Parathyroid adenoma (tissue), 2 donors: ENCODE measurements at regions not wholly inside any gene's neighbourhood (a gene's known extent, or its start where the extent isn't known, plus 50 kb on each side); places are given as distances from the start of the nearest gene placed in this dataset.

ENCODE experiments used
- H2AFZ ChIP-seq: fragments of 300-600 bp; sonication (generic); one replicate; pipeline ENCODE4 v1.7.0; 2017; ENCODE audit warnings: antibody characterized with exemption, mild to moderate bottlenecking
- H3K27ac ChIP-seq: fragments of 300-600 bp; sonication (generic); one replicate; pipeline ENCODE4 v1.7.0; 2017
- H3K27me3 ChIP-seq: fragments of 300-600 bp; sonication (generic); one replicate; pipeline ENCODE4 v1.7.0; 2017; ENCODE audit warnings: low read length; ENCODE audit not compliant: control insufficient read depth, insufficient read depth
- H3K36me3 ChIP-seq: fragments of 300-600 bp; sonication (generic); one replicate; pipeline ENCODE4 v1.7.0; 2017; ENCODE audit warnings: low read length; ENCODE audit not compliant: control insufficient read depth, insufficient read depth
- H3K4me1 ChIP-seq: fragments of 300-600 bp; sonication (generic); one replicate; pipeline ENCODE4 v1.7.0; 2017; ENCODE audit warnings: control low read depth
- H3K4me2 ChIP-seq: fragments of 300-600 bp; sonication (generic); one replicate; pipeline ENCODE4 v1.7.0; 2017; ENCODE audit warnings: low read length
- H3K4me3 ChIP-seq: fragments of 300-600 bp; sonication (generic); one replicate; pipeline ENCODE4 v1.7.0; 2017; ENCODE audit warnings: low read depth, low read length
- H3K79me2 ChIP-seq: fragments of 300-600 bp; sonication (generic); one replicate; pipeline ENCODE4 v1.7.0; 2017; ENCODE audit warnings: control low read depth
- H3K9ac ChIP-seq: fragments of 300-600 bp; sonication (generic); one replicate; pipeline ENCODE4 v1.7.0; 2017; ENCODE audit warnings: mild to moderate bottlenecking
- H3K9me3 ChIP-seq: fragments of 300-600 bp; sonication (generic); one replicate; pipeline ENCODE4 v1.7.0; 2017; ENCODE audit warnings: low read length; ENCODE audit not compliant: control insufficient read depth
- TF ChIP-seq, protein P1 (sequence below): fragments of 300-600 bp; sonication (generic); IDR thresholded peaks from one replicate; pipeline ENCODE4 v1.7.0; 2017; ENCODE audit warnings: antibody characterized with exemption, mild to moderate bottlenecking
- donor health status: primary hyperparathyroidism.

DNA sequence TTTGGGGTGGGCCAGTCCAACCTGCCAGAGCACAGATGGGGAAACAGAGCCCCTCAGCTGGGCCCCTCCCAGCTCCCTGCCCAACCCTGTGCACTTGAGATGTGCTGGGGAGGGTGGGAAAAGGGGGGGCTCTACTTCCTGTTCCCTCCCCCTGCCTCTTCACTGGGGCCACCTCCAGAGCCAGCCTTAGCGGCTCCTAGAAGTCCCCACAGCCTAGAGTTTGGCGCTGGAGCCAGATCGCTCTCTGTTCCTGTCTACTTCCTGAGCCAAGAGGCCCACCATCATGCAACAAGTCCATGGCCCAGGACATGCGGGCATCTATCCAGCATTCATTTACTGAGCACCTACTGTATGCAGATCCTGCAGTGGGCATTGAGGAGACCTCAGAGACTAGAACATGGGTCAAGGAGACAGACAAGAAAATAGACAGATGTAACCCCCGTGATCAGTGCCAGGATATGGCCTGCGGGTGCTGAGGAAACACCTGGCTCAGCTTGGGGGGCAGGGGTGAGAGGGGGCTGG lies 144.1 kb downstream of the SYF2 start:
- TF ChIP-seq, protein P1, sequence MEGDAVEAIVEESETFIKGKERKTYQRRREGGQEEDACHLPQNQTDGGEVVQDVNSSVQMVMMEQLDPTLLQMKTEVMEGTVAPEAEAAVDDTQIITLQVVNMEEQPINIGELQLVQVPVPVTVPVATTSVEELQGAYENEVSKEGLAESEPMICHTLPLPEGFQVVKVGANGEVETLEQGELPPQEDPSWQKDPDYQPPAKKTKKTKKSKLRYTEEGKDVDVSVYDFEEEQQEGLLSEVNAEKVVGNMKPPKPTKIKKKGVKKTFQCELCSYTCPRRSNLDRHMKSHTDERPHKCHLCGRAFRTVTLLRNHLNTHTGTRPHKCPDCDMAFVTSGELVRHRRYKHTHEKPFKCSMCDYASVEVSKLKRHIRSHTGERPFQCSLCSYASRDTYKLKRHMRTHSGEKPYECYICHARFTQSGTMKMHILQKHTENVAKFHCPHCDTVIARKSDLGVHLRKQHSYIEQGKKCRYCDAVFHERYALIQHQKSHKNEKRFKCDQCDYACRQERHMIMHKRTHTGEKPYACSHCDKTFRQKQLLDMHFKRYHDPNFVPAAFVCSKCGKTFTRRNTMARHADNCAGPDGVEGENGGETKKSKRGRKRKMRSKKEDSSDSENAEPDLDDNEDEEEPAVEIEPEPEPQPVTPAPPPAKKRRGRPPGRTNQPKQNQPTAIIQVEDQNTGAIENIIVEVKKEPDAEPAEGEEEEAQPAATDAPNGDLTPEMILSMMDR, result no peak
- Histone ChIP-seq H2AFZ (no peak overlapping the region), H3K4me2 (no peak overlapping the region), H3K79me2 (no peaks in the 10 kb centered on the region), H3K4me3 (no peak overlapping the region), H3K4me1 (no peaks in the 10 kb centered on the region), H3K9me3 (no peaks in the 10 kb centered on the region), H3K27ac (no peak overlapping the region), H3K36me3 (no peaks in the 10 kb centered on the region), H3K27me3 (no peaks in the 10 kb centered on the region), H3K9ac (no peak overlapping the region)

DNA sequence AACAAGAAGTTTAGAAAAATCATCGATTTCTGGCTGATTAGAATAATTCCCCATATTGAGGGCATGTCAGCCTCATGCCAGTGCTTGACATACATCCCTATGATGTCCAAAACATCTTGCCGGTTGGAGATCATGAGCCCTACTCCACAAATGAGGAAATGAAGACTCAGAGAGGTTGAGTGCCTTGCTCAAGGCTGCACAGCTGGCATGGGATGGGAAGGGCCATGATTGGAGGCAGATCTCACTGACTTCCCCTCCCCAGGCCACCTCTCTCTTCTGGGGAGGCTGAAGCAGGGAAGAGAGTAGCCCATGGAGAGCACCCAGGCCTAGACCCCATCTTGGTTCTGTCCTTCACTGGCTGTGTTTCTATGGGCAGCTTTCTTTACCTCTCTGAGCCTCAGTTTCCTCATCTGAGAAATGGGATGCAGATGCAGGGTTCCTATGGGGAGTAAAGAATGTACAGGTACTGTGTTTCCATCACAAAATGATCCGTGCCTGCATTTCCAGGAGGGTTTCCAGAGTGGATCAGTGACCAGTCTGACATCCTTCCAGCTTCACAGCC lies 145.7 kb downstream of the SYF2 start:
- no peak overlapping the region for H3K4me2 ChIP-seq
- no peaks in the 10 kb centered on the region for H3K27me3 ChIP-seq
- no peaks in the 10 kb centered on the region for H3K9me3 ChIP-seq
- no peak overlapping the region for H3K9ac ChIP-seq
- H3K4me3 ChIP-seq, result no peak overlapping the region
- no peaks in the 10 kb centered on the region for H3K4me1 ChIP-seq
- H3K36me3 ChIP-seq, result no peaks in the 10 kb centered on the region
- no peak overlapping the region for H3K27ac ChIP-seq
- H3K79me2 ChIP-seq, result no peaks in the 10 kb centered on the region
- TF ChIP-seq, protein P1, result no peak
- no peak overlapping the region for H2AFZ ChIP-seq

DNA sequence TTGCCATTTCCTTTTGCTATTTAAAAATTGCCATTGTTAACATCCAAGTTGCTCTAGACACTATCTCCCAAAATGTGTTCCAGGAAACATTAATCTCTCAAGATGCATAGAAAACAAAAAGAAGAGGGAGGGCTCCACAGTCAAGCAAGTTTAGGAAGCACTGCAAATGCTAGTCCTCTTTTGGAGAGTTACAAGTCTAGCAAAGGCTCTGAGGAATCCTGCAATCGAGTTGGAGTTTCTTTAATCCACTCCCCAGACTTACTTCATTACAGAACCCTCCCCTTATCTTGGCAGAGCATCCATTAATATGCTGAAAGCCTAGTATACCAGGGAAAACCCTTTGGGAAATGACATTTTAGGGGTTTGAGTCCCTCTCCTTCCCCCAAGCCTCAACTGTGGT lies 147.9 kb downstream of the SYF2 start:
- no peak overlapping the region for H3K4me3 ChIP-seq
- H3K9me3 ChIP-seq, result no peaks in the 10 kb centered on the region
- no peak overlapping the region for H3K27ac ChIP-seq
- no peak overlapping the region for H3K4me2 ChIP-seq
- no peaks in the 10 kb centered on the region for H3K36me3 ChIP-seq
- no peak overlapping the region for H3K9ac ChIP-seq
- H3K27me3 ChIP-seq, result no peaks in the 10 kb centered on the region
- H2AFZ ChIP-seq, result no peak overlapping the region
- no peaks in the 10 kb centered on the region for H3K79me2 ChIP-seq
- TF ChIP-seq, protein P1, result no peak
- H3K4me1 ChIP-seq, result no peaks in the 10 kb centered on the region

DNA sequence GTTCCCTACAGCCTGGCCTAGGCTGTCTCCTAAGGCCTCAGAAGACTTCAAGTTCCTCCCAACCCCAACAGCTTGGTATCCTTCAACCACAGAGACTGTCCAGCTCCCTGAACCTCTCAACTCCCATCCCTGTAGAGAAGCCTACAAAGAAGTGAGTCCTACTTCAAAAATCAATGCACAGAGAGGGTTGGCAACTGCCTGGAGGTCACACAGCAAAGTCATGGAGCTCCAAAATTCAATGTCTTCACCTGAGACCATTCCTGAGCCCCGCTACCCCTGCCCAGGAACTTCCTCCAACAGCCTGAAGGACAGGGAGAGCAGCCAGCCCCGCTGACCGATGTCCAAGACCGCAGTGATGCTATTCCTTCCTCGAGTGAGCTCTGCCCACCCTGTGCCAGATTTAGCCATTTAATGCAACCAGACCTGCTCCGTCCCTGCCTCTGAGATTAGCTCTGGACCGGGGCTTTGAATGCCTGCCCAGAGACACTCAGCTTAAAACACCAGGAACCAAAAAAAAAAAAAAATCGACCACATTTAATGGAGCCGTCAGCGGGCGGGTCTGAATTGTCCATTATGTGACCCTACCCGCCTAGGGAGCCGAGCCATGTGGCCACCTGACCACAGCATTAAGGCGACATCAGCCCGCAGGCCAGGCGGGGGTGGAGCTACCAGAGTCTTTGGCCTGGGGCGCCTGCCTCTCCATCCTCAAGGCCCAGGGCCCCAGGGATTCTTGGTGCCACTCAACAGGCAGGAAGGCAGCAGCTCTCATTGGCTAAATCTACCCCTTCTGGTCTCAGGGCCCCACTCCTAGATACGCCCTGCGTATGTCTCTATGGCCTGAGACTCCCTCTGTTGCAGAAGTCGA lies 148.6 kb downstream of the SYF2 start:
- Histone ChIP-seq H3K9me3 (no peaks in the 10 kb centered on the region), H3K36me3 (no peaks in the 10 kb centered on the region), H3K4me3 (no peak overlapping the region), H3K4me2 (no peak overlapping the region), H2AFZ (no peak overlapping the region), H3K27ac (no peak overlapping the region), H3K79me2 (no peaks in the 10 kb centered on the region), H3K4me1 (no peaks in the 10 kb centered on the region), H3K9ac (no peak overlapping the region), H3K27me3 (no peaks in the 10 kb centered on the region)
- TF ChIP-seq, protein P1, result no peak
